Iris pigment epithelial cell (primary cell): ENCODE measurements at regions not wholly inside any gene's neighbourhood (a gene's known extent, or its start where the extent isn't known, plus 50 kb on each side); places are given as distances from the start of the nearest gene placed in this dataset.

Experiments used
- DNase-seq: peaks from one replicate; pipeline ENCODE4 v3.0.0-alpha.2; 2011; ENCODE audit warnings: low read depth

GRCh38 chr14:98474900-98475299, 797.1 kb downstream of the BCL11B start:
- no peak for DNase-seq

GRCh38 chr14:98477935-98478334, 794.1 kb downstream of the BCL11B start:
- DNase-seq = no peak

- DNase-seq = peak; percentile 2
These were observed 782.9 kb downstream of the BCL11B start for GRCh38 chr14:98489115-98489514.

GRCh38 chr14:98494582-98494981, 777.4 kb downstream of the BCL11B start:
- DNase-seq = peak; percentile 5

GRCh38 chr14:98498019-98498885, 773.7 kb downstream of the BCL11B start:
- DNase-seq = no peak

GRCh38 chr14:98501335-98501734, 770.7 kb downstream of the BCL11B start:
- no peak for DNase-seq

GRCh38 chr14:98501836-98502235, 770.2 kb downstream of the BCL11B start:
- DNase-seq = no peak

- DNase-seq = no peak
These were observed 768.7 kb downstream of the BCL11B start for GRCh38 chr14:98503086-98503815.

GRCh38 chr14:98507264-98507663, 764.7 kb downstream of the BCL11B start:
- DNase-seq = no peak

GRCh38 chr14:98510392-98510791, 761.6 kb downstream of the BCL11B start:
- DNase-seq = no peak

GRCh38 chr14:98512501-98513251, 759.3 kb downstream of the BCL11B start:
- DNase-seq = no peak

- DNase-seq = no peak
These were observed 758.4 kb downstream of the BCL11B start for GRCh38 chr14:98513558-98513957.

GRCh38 chr14:98514016-98514415, 758.0 kb downstream of the BCL11B start:
- no peak for DNase-seq

GRCh38 chr14:98536256-98536655, 735.7 kb downstream of the BCL11B start:
- DNase-seq = no peak

- no peak for DNase-seq
These were observed 729.7 kb downstream of the BCL11B start for GRCh38 chr14:98542316-98542715.

- no peak for DNase-seq
These were observed 728.9 kb downstream of the BCL11B start for GRCh38 chr14:98543074-98543473.

- no peak for DNase-seq
These were observed 727.8 kb downstream of the BCL11B start for GRCh38 chr14:98544174-98544573.

- no peak for DNase-seq
These were observed 726.8 kb downstream of the BCL11B start for GRCh38 chr14:98545181-98545580.

GRCh38 chr14:98548071-98548686, 723.8 kb downstream of the BCL11B start:
- DNase-seq = no peak

GRCh38 chr14:98551028-98551427, 721.0 kb downstream of the BCL11B start:
- DNase-seq = no peak

GRCh38 chr14:98555440-98555839, 716.6 kb downstream of the BCL11B start:
- no peak for DNase-seq

- DNase-seq = no peak
These were observed 708.0 kb downstream of the BCL11B start for GRCh38 chr14:98564006-98564405.
